Calu3 (cell line): ENCODE measurements at regions not wholly inside any gene's neighbourhood (a gene's known extent, or its start where the extent isn't known, plus 50 kb on each side); places are given as distances from the start of the nearest gene placed in this dataset.

Experiments
- BruUV-seq: library from RNA; stranded (reverse); fragments of 400-500 nt; replicated peaks from 2 replicates; lab custom pipeline; 2021; lab: Mats Ljungman, UMichigan
- CTCF ChIA-PET: fragments of 300-600 bp; sonication (Branson Sonifier 250); formaldehyde crosslinking; loops from one replicate; lab custom pipeline; 2022; ENCODE audit warnings: antibody characterized with exemption; lab: Charles Lee
- DNase-seq: peaks from one replicate; pipeline ENCODE4 v3.0.0; 2022
- H3K27ac Mint-ChIP-seq: one replicate; pipeline ENCODE4 v1.8.0; 2022; ENCODE audit warnings: mixed read lengths; ENCODE audit not compliant: unreplicated experiment
- H3K27me3 Mint-ChIP-seq: one replicate; pipeline ENCODE4 v1.8.0; 2022; ENCODE audit warnings: mixed read lengths; ENCODE audit not compliant: unreplicated experiment
- H3K36me3 Mint-ChIP-seq: one replicate; pipeline ENCODE4 v1.8.0; 2022; ENCODE audit warnings: mild to moderate bottlenecking, moderate library complexity, mixed read lengths; ENCODE audit not compliant: insufficient read depth, unreplicated experiment
- H3K4me1 Mint-ChIP-seq: one replicate; pipeline ENCODE4 v1.8.0; 2022; ENCODE audit warnings: mild to moderate bottlenecking, low read depth, mixed read lengths; ENCODE audit not compliant: unreplicated experiment
- H3K4me3 Mint-ChIP-seq: one replicate; pipeline ENCODE4 v1.8.0; 2022; ENCODE audit warnings: mild to moderate bottlenecking, low read depth, moderate library complexity, mixed read lengths; ENCODE audit not compliant: unreplicated experiment
- H3K9me3 Mint-ChIP-seq: one replicate; pipeline ENCODE4 v1.8.0; 2022; ENCODE audit warnings: low read depth, mixed read lengths; ENCODE audit not compliant: unreplicated experiment
- CTCF ChIP-seq: fragments of 200-600 bp; IDR thresholded peaks from one replicate; pipeline ENCODE4 v1.8.0; 2022; ENCODE audit warnings: antibody characterized with exemption; ENCODE audit not compliant: unreplicated experiment
- intact Hi-C: fragments of 100-400 bp; cut with micrococcal nuclease; formaldehyde crosslinking; loops from one replicate; pipeline ENCODE4 v1.10.0; 2022; ENCODE audit not compliant: unreplicated experiment

DNA sequence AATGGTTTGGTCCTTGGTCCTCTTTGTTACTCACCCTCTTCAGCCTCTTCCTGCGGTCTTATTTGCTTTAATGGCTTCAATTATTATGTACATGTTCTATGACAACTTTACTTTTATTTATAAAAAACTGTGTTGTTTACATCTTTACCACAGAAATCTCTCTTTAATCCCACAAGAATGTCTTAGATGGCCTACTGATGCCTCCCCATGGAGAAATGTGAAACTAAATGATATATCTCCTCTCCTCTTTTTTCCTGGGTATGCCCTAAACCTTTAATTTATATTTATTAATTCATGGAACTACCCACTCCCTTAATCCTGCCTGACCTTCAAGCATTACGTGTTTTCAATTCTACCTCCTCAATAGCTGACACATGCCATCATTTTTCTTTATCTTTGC lies 573.2 kb downstream of the CENPC start:
- H3K4me3 Mint-ChIP-seq = no peak overlapping the region
- TF ChIP-seq CTCF = no peak
- no peak overlapping the region for H3K27ac Mint-ChIP-seq
- H3K27me3 Mint-ChIP-seq = no peaks in the 10 kb centered on the region
- CTCF ChIA-PET = no interaction called here
- peaks cover 2% of the 10 kb centered on the region for H3K9me3 Mint-ChIP-seq
- no TSS peak for BruUV-seq
- no peaks in the 10 kb centered on the region for H3K36me3 Mint-ChIP-seq
- no peak for DNase-seq
- intact Hi-C loops = loop anchor here (10.0 kb wide), 1 partner anchor 223 kb away; no protein-coding TSS in a partner anchor
- H3K4me1 Mint-ChIP-seq = peaks cover 42% of the 10 kb centered on the region

- Mint-ChIP-seq H3K9me3 (peaks cover 2% of the 10 kb centered on the region), H3K27me3 (no peaks in the 10 kb centered on the region), H3K4me1 (no peaks in the 10 kb centered on the region), H3K36me3 (no peaks in the 10 kb centered on the region), H3K27ac (no peak overlapping the region), H3K4me3 (no peak overlapping the region)
- no TSS peak for BruUV-seq
- no peak for DNase-seq
- TF ChIP-seq CTCF = no peak
- CTCF ChIA-PET = no interaction called here
- intact Hi-C loops = no loop called here
Observed at GRCh38 chr4:66964467-66964866, 580.8 kb downstream of the CENPC start.

- peaks cover 2% of the 10 kb centered on the region for H3K9me3 Mint-ChIP-seq
- BruUV-seq = no TSS peak
Observed at GRCh38 chr4:66963084-66963483, 582.2 kb downstream of the CENPC start.

GRCh38 chr4:66959207-66959606 lies 586.1 kb downstream of the CENPC start:
- BruUV-seq = no TSS peak
- Mint-ChIP-seq H3K27ac (no peak overlapping the region), H3K4me3 (no peak overlapping the region), H3K27me3 (no peaks in the 10 kb centered on the region), H3K4me1 (no peaks in the 10 kb centered on the region), H3K9me3 (no peaks in the 10 kb centered on the region), H3K36me3 (no peaks in the 10 kb centered on the region)
- intact Hi-C loops = no loop called here
- CTCF ChIA-PET = no interaction called here
- TF ChIP-seq CTCF = no peak
- no peak for DNase-seq

More at GRCh38 chr4:66963084-66963483, 582.2 kb downstream of the CENPC start:
- Mint-ChIP-seq H3K27me3 (no peaks in the 10 kb centered on the region), H3K36me3 (no peaks in the 10 kb centered on the region), H3K4me1 (no peaks in the 10 kb centered on the region), H3K4me3 (no peak overlapping the region), H3K27ac (no peak overlapping the region)
- intact Hi-C loops = no loop called here
- no peak for DNase-seq
- TF ChIP-seq CTCF = no peak
- CTCF ChIA-PET = no interaction called here
